ENCODE measurements at regions not wholly inside any gene's neighbourhood (a gene's known extent, or its start where the extent isn't known, plus 50 kb on each side); places are given as distances from the start of the nearest gene placed in this dataset.

GRCh38 chr20:6999381-6999780 is 231.9 kb downstream of the BMP2 start:
- TF ChIP-seq POLR2AphosphoS5 (IDR thresholded peaks at IDR 0.05) (no peak), POLR2A (IDR thresholded peaks at IDR 0.05) (no peak), CTCF (IDR thresholded peaks at IDR 0.05) (no peak), EP300 (IDR thresholded peaks at IDR 0.05) (no peak)
- H3K4me1 ChIP-seq: no peaks in the 10 kb centered on the region
- WGBS, 2 donors: 78 to 83% methylated on average over 6 of the region's 6 CpGs
- H3K4me3 ChIP-seq: no peak overlapping the region
- H3K9me3 ChIP-seq: no peaks in the 10 kb centered on the region
- no peaks in the 10 kb centered on the region for H3K36me3 ChIP-seq
- no peak for DNase-seq
- H3K27ac ChIP-seq: no peak overlapping the region
- intact Hi-C loops (cut with DNase I): no loop called here
- H3K27me3 ChIP-seq: no peaks in the 10 kb centered on the region

GRCh38 chr20:7003598-7003997 is 236.1 kb downstream of the BMP2 start:
- intact Hi-C loops (cut with DNase I): no loop called here
- no peak for DNase-seq
- WGBS, 2 donors: 50 to 78% methylated on average over 1 of the region's 1 CpG

GRCh38 chr20:7004801-7005200 is 237.3 kb downstream of the BMP2 start:
- no peaks in the 10 kb centered on the region for H3K36me3 ChIP-seq
- H3K4me3 ChIP-seq: no peak overlapping the region
- 90 to 91% methylated on average over 3 of the region's 3 CpGs for WGBS, 2 donors

More at GRCh38 chr20:7003598-7003997, 236.1 kb downstream of the BMP2 start:
- Histone ChIP-seq H3K4me3 (no peak overlapping the region), H3K27ac (no peak overlapping the region), H3K27me3 (no peaks in the 10 kb centered on the region), H3K4me1 (no peaks in the 10 kb centered on the region), H3K36me3 (no peaks in the 10 kb centered on the region), H3K9me3 (no peaks in the 10 kb centered on the region)
- TF ChIP-seq POLR2AphosphoS5 (IDR thresholded peaks at IDR 0.05): no peak
- no peak for TF ChIP-seq CTCF (IDR thresholded peaks at IDR 0.05)
- no peak for TF ChIP-seq POLR2A (IDR thresholded peaks at IDR 0.05)
- no peak for TF ChIP-seq EP300 (IDR thresholded peaks at IDR 0.05)

GRCh38 chr20:7010527-7010926 is 243.0 kb downstream of the BMP2 start:
- TF ChIP-seq POLR2A (IDR thresholded peaks at IDR 0.05): no peak
- no peak for TF ChIP-seq EP300 (IDR thresholded peaks at IDR 0.05)
- no peak for TF ChIP-seq POLR2AphosphoS5 (IDR thresholded peaks at IDR 0.05)
- TF ChIP-seq CTCF (IDR thresholded peaks at IDR 0.05): no peak
- Histone ChIP-seq H3K27ac (no peak overlapping the region), H3K36me3 (no peaks in the 10 kb centered on the region), H3K9me3 (no peaks in the 10 kb centered on the region), H3K27me3 (no peaks in the 10 kb centered on the region), H3K4me1 (no peaks in the 10 kb centered on the region), H3K4me3 (no peak overlapping the region)
- intact Hi-C loops (cut with DNase I): no loop called here
- 62 to 65% methylated on average over 5 of the region's 5 CpGs for WGBS, 2 donors
- no peak for DNase-seq

More at GRCh38 chr20:7004801-7005200, 237.3 kb downstream of the BMP2 start:
- no peaks in the 10 kb centered on the region for H3K4me1 ChIP-seq
- H3K9me3 ChIP-seq: no peaks in the 10 kb centered on the region
- TF ChIP-seq POLR2A (IDR thresholded peaks at IDR 0.05) (no peak), EP300 (IDR thresholded peaks at IDR 0.05) (no peak), POLR2AphosphoS5 (IDR thresholded peaks at IDR 0.05) (no peak), CTCF (IDR thresholded peaks at IDR 0.05) (no peak)
- intact Hi-C loops (cut with DNase I): no loop called here
- no peak for DNase-seq
- H3K27me3 ChIP-seq: no peaks in the 10 kb centered on the region
- H3K27ac ChIP-seq: no peak overlapping the region

- Histone ChIP-seq H3K27me3 (no peaks in the 10 kb centered on the region), H3K9me3 (no peaks in the 10 kb centered on the region), H3K36me3 (no peaks in the 10 kb centered on the region), H3K4me1 (no peaks in the 10 kb centered on the region), H3K27ac (no peak overlapping the region), H3K4me3 (no peak overlapping the region)
- TF ChIP-seq POLR2A (IDR thresholded peaks at IDR 0.05): no peak
- no peak for TF ChIP-seq CTCF (IDR thresholded peaks at IDR 0.05)
- TF ChIP-seq POLR2AphosphoS5 (IDR thresholded peaks at IDR 0.05): no peak
- TF ChIP-seq EP300 (IDR thresholded peaks at IDR 0.05): no peak
- intact Hi-C loops (cut with DNase I): no loop called here
- 44 to 73% methylated on average over 1 of the region's 1 CpG for WGBS, 2 donors
- no peak for DNase-seq
Measured at GRCh38 chr20:7015257-7015656, 247.8 kb downstream of the BMP2 start.

Measured in sigmoid colon (tissue), 6 donors.